SK-N-MC (cell line): ENCODE measurements at regions not wholly inside any gene's neighbourhood (a gene's known extent, or its start where the extent isn't known, plus 50 kb on each side); places are given as distances from the start of the nearest gene placed in this dataset.

Experiments used
- EZH2 ChIP-seq: fragments of 200-600 bp; sonication (generic); IDR thresholded peaks from one replicate; pipeline ENCODE4 v1.6.1; 2017; ENCODE audit warnings: antibody characterized with exemption
- POLR2AphosphoS5 ChIP-seq: IDR thresholded peaks from 2 replicates; pipeline ENCODE4 v1.6.1; 2012; ENCODE audit warnings: mild to moderate bottlenecking, low read depth, low read length, borderline replicate concordance

GRCh38 chr11:112834277-112834755, 126.9 kb upstream of the NCAM1 start:
- TF ChIP-seq EZH2 (no peak), POLR2AphosphoS5 (no peak)
